ENCODE measurements at regions not wholly inside any gene's neighbourhood (a gene's known extent, or its start where the extent isn't known, plus 50 kb on each side); places are given as distances from the start of the nearest gene placed in this dataset.

- no peak overlapping the region for H3K4me3 ChIP-seq
- peak in 1 of 2 donors; percentile 37 for ATAC-seq (ENCODE audit: low FRiP score in 2 of 2)
- H3K9me3 ChIP-seq = no peaks in the 10 kb centered on the region
- WGBS, 2 donors = 55 to 74% methylated on average over 4 of the region's 4 CpGs
- H3K4me1 ChIP-seq = peaks cover 0 to 6% (median 0%) of the 10 kb centered on the region in 4 donors
- H3K27ac ChIP-seq = no peak overlapping the region
- DNase-seq = no peak
- TF ChIP-seq POLR2AphosphoS5 (IDR thresholded peaks at IDR 0.05) (no peak), EP300 (IDR thresholded peaks at IDR 0.05) (no peak)
- H3K27me3 ChIP-seq = no peaks in the 10 kb centered on the region
- H3K36me3 ChIP-seq = no peaks in the 10 kb centered on the region
Measured at GRCh38 chr15:39250460-39251186, 330.3 kb upstream of the THBS1 start.

GRCh38 chr15:39251413-39252133 lies 329.3 kb upstream of the THBS1 start:
- H3K4me3 ChIP-seq = no peak overlapping the region
- TF ChIP-seq POLR2A (IDR thresholded peaks at IDR 0.05) (no peak), EP300 (IDR thresholded peaks at IDR 0.05) (no peak), CTCF (IDR thresholded peaks at IDR 0.05) (no peak), POLR2AphosphoS5 (IDR thresholded peaks at IDR 0.05) (no peak)
- H3K27ac ChIP-seq = no peak overlapping the region
- DNase-seq (no peak), ATAC-seq (ENCODE audit: low FRiP score in 2 of 2) (no peak)
- 65 to 73% methylated on average over 3 of the region's 3 CpGs for WGBS, 2 donors
- H3K27me3 ChIP-seq = no peaks in the 10 kb centered on the region
- peaks cover 0 to 6% (median 0%) of the 10 kb centered on the region in 4 donors for H3K4me1 ChIP-seq
- H3K36me3 ChIP-seq = no peaks in the 10 kb centered on the region
- no peaks in the 10 kb centered on the region for H3K9me3 ChIP-seq

GRCh38 chr15:39252134-39252470 lies 328.8 kb upstream of the THBS1 start:
- Histone ChIP-seq H3K9me3 (no peaks in the 10 kb centered on the region), H3K27me3 (no peaks in the 10 kb centered on the region), H3K4me1 (peaks cover 0 to 6% (median 0%) of the 10 kb centered on the region in 4 donors), H3K36me3 (no peaks in the 10 kb centered on the region), H3K27ac (no peak overlapping the region), H3K4me3 (no peak overlapping the region)
- whole genome bisulfite sequencing, 2 donors = 79 to 90% methylated on average over 4 of the region's 4 CpGs
- no peak for TF ChIP-seq POLR2AphosphoS5 (IDR thresholded peaks at IDR 0.05)
- no peak for TF ChIP-seq POLR2A (IDR thresholded peaks at IDR 0.05)
- TF ChIP-seq CTCF (IDR thresholded peaks at IDR 0.05) = no peak
- no peak for TF ChIP-seq EP300 (IDR thresholded peaks at IDR 0.05)
- ATAC-seq (ENCODE audit: low FRiP score in 2 of 2) (no peak), DNase-seq (no peak)

GRCh38 chr15:39253552-39253951 lies 327.3 kb upstream of the THBS1 start:
- 75 to 89% methylated on average over 1 of the region's 1 CpG for WGBS, 2 donors
- no peak for TF ChIP-seq CTCF (IDR thresholded peaks at IDR 0.05)
- no peak for TF ChIP-seq POLR2A (IDR thresholded peaks at IDR 0.05)
- TF ChIP-seq POLR2AphosphoS5 (IDR thresholded peaks at IDR 0.05) = no peak
- no peak for TF ChIP-seq EP300 (IDR thresholded peaks at IDR 0.05)
- no peaks in the 10 kb centered on the region for H3K9me3 ChIP-seq
- DNase-seq (no peak), ATAC-seq (ENCODE audit: low FRiP score in 2 of 2) (no peak)
- H3K4me1 ChIP-seq = peaks cover 0 to 6% (median 0%) of the 10 kb centered on the region in 4 donors
- H3K27me3 ChIP-seq = no peaks in the 10 kb centered on the region
- H3K4me3 ChIP-seq = no peak overlapping the region
- no peaks in the 10 kb centered on the region for H3K36me3 ChIP-seq
- no peak overlapping the region for H3K27ac ChIP-seq

GRCh38 chr15:39254181-39254580 lies 326.7 kb upstream of the THBS1 start:
- 95% methylated on average over 4 of the region's 4 CpGs for WGBS, 2 donors
- TF ChIP-seq EP300 (IDR thresholded peaks at IDR 0.05) = no peak
- no peak for TF ChIP-seq CTCF (IDR thresholded peaks at IDR 0.05)
- no peak for TF ChIP-seq POLR2AphosphoS5 (IDR thresholded peaks at IDR 0.05)
- no peak for TF ChIP-seq POLR2A (IDR thresholded peaks at IDR 0.05)
- no peak for DNase-seq
- Histone ChIP-seq H3K4me3 (no peak overlapping the region), H3K36me3 (no peaks in the 10 kb centered on the region), H3K9me3 (no peaks in the 10 kb centered on the region), H3K4me1 (peaks cover 0 to 6% (median 0%) of the 10 kb centered on the region in 4 donors), H3K27ac (no peak overlapping the region), H3K27me3 (no peaks in the 10 kb centered on the region)
- ATAC-seq (ENCODE audit: low FRiP score in 2 of 2) = no peak
